ENCODE measurements at regions not wholly inside any gene's neighbourhood (a gene's known extent, or its start where the extent isn't known, plus 50 kb on each side); places are given as distances from the start of the nearest gene placed in this dataset.

GRCh38 chr4:33537527-33537926 lies 2706.8 kb downstream of the ARAP2 start:
- TF ChIP-seq CTCF (conservative IDR thresholded peaks at IDR 0.05; ENCODE audit: low read depth, low read length), result no peak
- DNase-seq (ENCODE audit: low read depth), result no peak
- no peak overlapping the region for H3K4me3 ChIP-seq (ENCODE audit: low read length)

- H3K4me3 ChIP-seq (ENCODE audit: low read length), result no peak overlapping the region
- no peak for DNase-seq (ENCODE audit: low read depth)
- TF ChIP-seq CTCF (conservative IDR thresholded peaks at IDR 0.05; ENCODE audit: low read depth, low read length), result no peak
Observed at GRCh38 chr4:33543941-33544450, 2700.3 kb downstream of the ARAP2 start.

GRCh38 chr4:33551244-33551643 lies 2693.1 kb downstream of the ARAP2 start:
- TF ChIP-seq CTCF (conservative IDR thresholded peaks at IDR 0.05; ENCODE audit: low read depth, low read length), result no peak
- H3K4me3 ChIP-seq (ENCODE audit: low read length), result no peak overlapping the region
- DNase-seq (ENCODE audit: low read depth), result no peak

- H3K4me3 ChIP-seq (ENCODE audit: low read length), result no peak overlapping the region
- DNase-seq (ENCODE audit: low read depth), result no peak
- no peak for TF ChIP-seq CTCF (conservative IDR thresholded peaks at IDR 0.05; ENCODE audit: low read depth, low read length)
Observed at GRCh38 chr4:33561259-33561658, 2683.1 kb downstream of the ARAP2 start.

- DNase-seq (ENCODE audit: low read depth), result no peak
- TF ChIP-seq CTCF (conservative IDR thresholded peaks at IDR 0.05; ENCODE audit: low read depth, low read length), result no peak
- no peak overlapping the region for H3K4me3 ChIP-seq (ENCODE audit: low read length)
Observed at GRCh38 chr4:33566649-33567048, 2677.7 kb downstream of the ARAP2 start.

- TF ChIP-seq CTCF (conservative IDR thresholded peaks at IDR 0.05; ENCODE audit: low read depth, low read length), result no peak
- no peak for DNase-seq (ENCODE audit: low read depth)
- H3K4me3 ChIP-seq (ENCODE audit: low read length), result no peak overlapping the region
Observed at GRCh38 chr4:33577791-33578190, 2666.5 kb downstream of the ARAP2 start.

GRCh38 chr4:33579951-33580350 lies 2664.4 kb downstream of the ARAP2 start:
- no peak for TF ChIP-seq CTCF (conservative IDR thresholded peaks at IDR 0.05; ENCODE audit: low read depth, low read length)
- no peak for DNase-seq (ENCODE audit: low read depth)
- H3K4me3 ChIP-seq (ENCODE audit: low read length), result no peak overlapping the region

Measured in retinal pigment epithelial cell (primary cell).